IPS-NIHi7 (cell line): ENCODE measurements at regions not wholly inside any gene's neighbourhood (a gene's known extent, or its start where the extent isn't known, plus 50 kb on each side); places are given as distances from the start of the nearest gene placed in this dataset.

Source experiments
- DNase-seq: peaks from one replicate; pipeline ENCODE4 v3.0.0; 2012; ENCODE audit warnings: mixed read lengths; ENCODE audit errors: extremely low spot score

DNA sequence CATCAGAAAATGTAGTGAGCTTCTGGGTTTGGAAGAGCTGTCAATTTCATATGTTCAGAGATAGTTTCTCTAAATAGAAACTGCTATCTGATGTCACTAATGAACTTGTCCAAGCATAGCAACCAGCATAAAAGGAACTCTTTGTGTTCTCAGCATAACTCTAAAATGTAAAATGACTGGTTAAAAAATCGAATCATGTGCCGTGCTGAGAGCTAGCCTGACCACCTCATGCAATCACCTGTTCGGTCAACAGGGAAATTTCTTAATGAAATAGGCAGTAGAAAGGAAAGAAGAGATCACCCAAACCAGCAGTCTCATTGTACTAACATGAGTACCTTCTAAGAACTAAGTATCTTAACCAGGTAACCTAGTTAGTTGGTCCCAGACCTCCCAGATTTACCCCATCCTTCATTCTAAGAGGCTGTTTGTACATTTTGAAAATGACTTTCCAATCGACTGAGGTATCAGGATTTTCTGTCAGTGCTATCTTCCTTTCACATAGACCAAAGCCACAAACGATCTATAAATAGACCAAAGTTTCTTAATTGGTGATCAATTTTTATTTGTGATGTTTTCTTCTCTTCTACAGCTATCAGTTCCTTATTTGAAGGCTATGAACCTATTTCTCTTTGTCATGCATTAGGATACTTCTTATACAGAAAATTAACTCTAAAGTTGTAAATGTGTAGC is 147.3 kb downstream of the TLR5 start:
- DNase-seq = no peak

- DNase-seq = no peak
Observed at GRCh38 chr1:222996310-222996975, 146.6 kb downstream of the TLR5 start.

DNA sequence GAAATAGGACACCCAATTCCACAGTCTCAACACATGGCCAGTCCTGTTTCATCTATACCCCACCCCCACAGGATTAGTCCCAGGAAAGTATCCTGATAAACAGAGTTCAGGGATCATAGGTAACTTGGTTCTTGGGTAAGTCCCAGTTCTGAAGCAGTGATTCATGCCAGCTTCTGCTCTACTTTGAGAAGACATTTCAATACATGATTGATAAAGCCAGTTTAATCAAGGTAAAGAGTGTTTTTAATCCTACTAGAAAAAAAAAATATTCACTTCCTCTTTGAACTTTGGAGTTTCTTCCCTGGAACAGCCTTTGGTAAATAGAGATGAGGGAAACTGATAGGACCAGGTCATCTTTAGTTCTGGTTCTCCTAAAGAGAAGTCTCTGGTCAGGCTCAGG is 142.4 kb downstream of the TLR5 start:
- no peak for DNase-seq

DNA sequence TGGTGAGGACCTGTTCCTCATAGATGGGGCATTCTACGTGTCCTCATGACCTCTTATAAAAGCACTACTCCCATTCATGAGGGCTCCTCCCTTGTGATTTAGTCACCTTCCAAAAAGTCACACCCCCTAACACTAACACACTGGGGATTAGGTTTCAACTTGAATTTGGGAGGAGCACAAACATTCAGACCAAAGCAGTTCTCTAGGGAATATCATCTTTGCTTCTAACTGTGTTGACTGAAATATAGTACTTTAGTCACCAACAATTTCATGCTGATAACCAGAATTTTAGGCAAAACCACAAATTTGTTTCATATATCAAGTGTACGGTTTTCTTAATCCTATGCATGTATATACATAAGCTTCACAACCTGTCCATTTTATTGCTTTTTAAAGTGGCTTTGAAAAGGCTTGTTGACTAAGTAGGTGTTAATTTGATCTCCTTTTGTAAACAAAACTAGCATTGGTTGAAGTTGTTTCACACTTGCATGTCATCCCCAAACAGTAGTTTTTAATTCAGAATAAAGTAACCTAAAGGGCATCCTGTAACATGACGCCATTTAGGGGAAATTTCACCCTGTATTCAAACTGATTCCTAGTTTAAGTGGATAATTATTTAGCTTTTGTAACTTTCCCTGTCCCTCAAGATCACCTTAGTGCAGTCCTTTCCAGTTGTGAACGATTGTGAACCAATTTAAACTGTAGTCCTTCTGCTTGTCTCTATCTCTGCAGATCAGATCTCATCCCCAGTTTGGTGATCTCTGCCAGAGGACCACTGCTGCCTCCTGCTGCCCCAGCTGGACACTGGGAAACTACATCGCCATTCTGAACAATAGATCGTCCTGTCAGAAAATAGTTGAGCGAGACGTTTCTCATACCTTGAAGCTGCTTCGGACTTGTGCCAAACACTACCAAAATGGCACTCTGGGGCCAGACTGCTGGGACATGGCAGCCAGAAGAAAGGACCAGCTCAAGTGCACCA is 141.1 kb downstream of the TLR5 start:
- DNase-seq = no peak

- DNase-seq = no peak
Observed at GRCh38 chr1:223003549-223003948, 139.5 kb downstream of the TLR5 start.

- DNase-seq = no peak
Observed at GRCh38 chr1:223006371-223006770, 136.7 kb downstream of the TLR5 start.

DNA sequence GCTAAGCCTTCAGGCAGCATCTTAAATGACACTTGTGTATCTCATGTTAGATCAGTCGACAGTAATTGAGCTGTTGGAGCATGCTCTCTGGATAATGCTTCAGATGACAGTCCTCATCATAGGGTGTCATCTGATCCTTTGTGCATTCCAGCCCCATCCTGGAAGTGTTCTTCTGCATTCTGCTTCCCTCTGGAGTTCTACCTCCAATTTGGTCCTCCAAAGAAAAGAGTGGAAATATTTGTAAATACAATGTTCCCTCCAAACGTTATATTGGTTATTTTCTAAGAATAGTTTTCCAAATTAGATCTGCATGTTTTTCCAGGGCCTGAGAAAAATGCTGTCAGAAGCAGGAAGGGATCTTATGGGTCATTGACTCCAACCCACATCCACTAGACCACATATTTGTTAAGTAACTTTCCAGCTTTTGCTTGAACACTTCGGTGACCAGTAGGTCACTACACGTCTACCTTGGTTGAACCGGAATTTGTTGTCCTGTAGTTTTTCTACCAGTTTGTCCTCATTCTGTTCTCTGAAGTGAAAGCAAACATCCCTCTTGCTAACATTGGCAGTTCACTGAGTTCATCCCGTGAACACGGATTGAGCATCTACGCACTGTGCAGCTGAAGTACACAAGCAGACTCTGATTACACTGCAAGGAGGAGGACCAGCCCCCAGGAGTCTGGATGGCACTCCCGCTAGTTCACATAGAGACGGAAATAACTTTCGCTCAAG is 136.0 kb downstream of the TLR5 start:
- no peak for DNase-seq

- peak; percentile 52 for DNase-seq
Observed at GRCh38 chr1:223007935-223008334, 135.1 kb downstream of the TLR5 start.

DNA sequence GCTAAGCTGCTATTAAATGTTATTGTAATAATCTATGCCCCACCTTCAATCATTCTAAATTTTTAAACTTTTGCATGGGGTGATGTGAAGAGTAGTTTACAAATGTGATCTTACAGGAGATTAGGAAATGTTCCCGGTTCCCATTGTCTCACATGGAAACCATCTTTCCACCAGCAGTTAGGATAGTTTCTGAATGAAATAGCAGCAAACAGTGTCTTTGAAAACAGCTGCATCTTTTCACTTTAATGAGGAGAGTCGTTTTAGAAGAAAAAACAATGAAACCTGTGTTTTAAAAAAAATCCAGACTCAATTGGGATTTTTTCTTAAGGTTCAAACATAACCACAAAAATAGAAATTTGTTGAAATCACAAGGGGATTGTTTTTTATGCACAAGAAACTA is 134.2 kb downstream of the TLR5 start:
- no peak for DNase-seq

DNA sequence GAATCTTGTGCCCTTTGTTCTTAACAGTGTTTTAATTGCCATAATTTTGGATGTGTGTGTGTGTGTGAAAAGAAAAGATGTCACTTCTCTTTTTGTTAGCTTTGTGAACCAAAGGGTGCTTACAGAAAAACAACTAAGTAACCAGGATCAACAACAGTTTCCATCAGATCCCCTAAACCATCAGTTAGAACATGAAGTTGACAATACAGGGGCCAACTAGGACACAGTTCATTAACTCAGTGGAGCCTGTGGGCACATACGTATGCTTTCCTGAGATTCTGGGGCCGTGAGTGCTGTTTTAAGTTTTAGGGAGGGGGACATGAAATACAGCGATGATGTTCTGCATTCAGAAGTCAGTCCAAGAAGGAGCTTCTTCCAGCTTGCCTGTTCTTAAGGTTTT is 133.6 kb downstream of the TLR5 start:
- DNase-seq = no peak

DNA sequence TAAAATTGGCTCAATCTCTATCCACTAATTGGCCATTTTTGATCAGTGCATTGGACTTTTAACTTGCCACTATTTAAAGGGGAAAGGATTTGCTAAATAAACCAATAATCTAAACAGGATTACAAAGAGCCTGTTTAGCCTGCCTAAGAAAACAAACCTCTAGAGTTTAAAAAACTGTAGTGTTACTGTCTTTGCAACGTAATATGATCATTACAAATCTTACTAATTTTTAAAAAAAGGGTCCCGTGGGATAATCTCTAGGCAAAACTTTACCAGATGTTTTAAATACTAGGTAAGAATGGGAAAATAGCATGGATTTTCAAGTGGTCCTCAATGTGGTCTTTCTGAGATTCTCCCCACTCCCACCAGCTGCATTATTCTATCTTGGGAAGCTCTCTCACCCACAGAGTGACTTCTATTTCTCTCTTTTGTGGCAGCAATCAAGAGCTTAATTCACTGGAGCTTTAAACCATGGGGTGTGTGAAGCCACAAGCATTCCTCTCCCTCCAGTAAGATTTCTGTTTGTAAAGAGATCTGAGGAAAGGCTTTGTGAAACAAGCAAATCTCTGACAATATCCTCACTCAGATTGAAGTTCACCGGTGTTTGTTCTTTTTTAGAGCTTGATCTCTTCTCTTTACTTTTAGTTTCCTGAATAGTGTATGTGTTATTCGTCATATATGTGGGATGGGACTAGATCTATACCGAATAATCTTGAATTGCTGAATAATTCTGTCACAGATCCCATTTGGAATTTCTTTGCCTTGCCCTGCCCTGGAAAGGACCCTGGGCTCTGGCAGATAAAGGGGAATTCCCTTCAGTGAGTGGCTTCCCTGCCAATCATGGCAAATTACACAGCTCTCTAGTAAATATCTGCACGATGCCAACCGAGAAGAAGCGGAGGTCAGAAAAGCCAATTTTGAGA is 132.2 kb downstream of the TLR5 start:
- no peak for DNase-seq

GRCh38 chr1:223011505-223011856 is 131.6 kb downstream of the TLR5 start:
- DNase-seq = no peak

GRCh38 chr1:223012176-223012788 is 130.8 kb downstream of the TLR5 start:
- DNase-seq = no peak

DNA sequence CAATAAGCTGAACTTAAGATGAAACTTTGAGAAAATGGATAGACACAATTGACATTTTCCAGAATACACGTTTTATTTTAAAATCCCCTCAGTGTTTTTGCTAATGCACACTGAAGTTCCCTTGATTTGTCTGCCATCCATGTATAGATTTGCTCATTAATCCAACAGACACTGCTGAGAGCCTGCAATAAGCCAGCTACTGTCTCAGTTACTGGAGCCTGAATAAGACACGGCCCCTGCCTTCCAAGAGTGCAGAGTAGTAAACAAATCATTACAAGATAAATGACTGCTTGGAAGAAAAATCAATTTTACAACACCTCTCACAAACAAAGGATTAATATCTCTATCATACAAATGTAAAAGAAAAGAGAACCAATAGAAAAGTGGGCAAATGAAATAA is 130.1 kb downstream of the TLR5 start:
- DNase-seq = no peak

DNA sequence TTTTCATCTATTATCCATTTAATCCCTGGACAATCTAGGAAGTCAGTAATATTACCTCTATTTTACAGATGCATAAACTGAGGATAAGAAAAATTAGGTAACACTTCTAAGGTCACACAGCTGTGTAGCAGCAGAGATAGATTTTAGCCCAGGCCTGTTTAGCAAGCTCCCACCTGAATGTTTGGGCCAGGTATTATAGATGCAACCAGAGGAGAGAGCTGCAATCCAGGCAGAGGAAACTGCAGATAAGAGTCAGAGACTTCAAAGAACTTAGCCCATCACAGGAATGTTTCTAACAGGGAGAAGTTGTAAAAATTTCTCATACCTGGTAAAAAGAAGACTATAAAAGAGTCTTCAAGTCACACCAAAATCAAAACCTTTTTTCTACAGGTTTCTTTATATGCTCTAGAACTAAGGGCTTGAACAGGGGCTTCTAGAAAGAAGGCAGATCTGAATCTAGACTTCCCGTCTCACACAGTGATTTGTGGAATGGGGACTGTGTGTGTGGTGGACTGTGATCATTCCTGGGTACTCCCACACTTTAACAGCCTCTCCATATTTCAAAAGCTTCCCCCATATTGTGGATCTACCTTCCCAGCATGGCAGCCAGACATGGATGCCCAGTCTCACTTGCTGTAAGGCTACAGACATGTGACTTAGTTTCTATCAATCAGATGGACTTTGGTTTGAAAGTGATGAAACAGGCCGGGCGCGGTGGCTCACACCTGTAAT is 128.7 kb downstream of the TLR5 start:
- DNase-seq = no peak

DNA sequence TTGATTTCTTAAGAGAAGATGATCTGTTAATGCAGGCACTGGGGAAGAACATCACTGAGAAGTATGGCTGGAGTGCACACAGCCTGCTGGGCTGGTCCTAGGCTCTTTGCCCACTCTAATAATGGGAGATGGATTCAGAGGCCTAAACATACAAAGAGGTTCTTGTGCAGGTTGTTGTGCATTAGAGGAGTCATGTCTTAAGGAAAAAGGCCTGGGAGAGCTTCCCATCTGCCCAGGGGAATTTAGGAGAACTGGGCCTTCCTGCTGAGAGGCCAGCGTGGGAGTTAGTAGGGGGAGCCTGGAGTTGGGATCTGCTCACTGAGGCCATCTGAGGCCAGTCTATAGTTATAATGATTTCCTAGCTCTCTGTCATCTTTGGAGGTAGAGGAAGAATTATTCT is 126.7 kb downstream of the TLR5 start:
- DNase-seq = no peak

- no peak for DNase-seq
Observed at GRCh38 chr1:223016890-223017289, 126.2 kb downstream of the TLR5 start.

- DNase-seq = no peak
Observed at GRCh38 chr1:223017291-223017690, 125.8 kb downstream of the TLR5 start.

GRCh38 chr1:223018534-223018933 is 124.5 kb downstream of the TLR5 start:
- DNase-seq = no peak

DNA sequence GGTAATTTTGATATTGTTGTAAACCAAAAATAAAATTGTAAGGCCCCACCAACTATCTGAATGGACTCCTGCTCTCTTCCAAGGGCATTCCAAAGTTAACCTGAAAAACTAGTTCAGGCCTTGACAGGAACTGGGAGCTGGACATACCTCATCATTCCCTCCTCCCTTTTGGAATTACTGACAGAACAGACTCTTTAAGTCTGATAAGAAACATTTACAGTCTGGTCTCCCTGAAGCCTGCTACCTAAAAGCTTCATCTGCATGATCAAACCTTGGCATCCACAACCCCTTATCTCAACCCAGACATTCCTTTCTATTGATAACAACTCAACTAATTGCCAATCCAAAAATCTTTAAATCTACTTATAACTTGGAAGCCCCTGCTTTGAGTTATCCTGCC is 123.8 kb downstream of the TLR5 start:
- no peak for DNase-seq
